Prostate gland (tissue), 2 donors: ENCODE measurements at regions not wholly inside any gene's neighbourhood (a gene's known extent, or its start where the extent isn't known, plus 50 kb on each side); places are given as distances from the start of the nearest gene placed in this dataset.

ENCODE experiments used
- POLR2A ChIP-seq: fragments of 450-650 bp; IDR thresholded peaks from one replicate; pipeline ENCODE4 v1.6.1; 2016; ENCODE audit warnings: antibody characterized with exemption, mild to moderate bottlenecking
- POLR2AphosphoS5 ChIP-seq: sonication (generic); formaldehyde crosslinking; IDR thresholded peaks from one replicate; pipeline ENCODE4 v1.6.1; 2017; ENCODE audit warnings: antibody characterized with exemption
- TF ChIP-seq, protein P1 (sequence below), 4 experiments: fragments of 200-600 bp in 2 of 4; fragments of 450-650 bp in 2 of 4; sonication (generic) in 2 of 4; IDR thresholded peaks; 1 replicate in 3 of 4; 2 replicates in 1 of 4; pipeline ENCODE4 v1.5.1; 2016 to 2019; ENCODE audit warnings: antibody characterized with exemption in 4 of 4, mild to moderate bottlenecking in 2 of 4, moderate library complexity in 2 of 4

DNA sequence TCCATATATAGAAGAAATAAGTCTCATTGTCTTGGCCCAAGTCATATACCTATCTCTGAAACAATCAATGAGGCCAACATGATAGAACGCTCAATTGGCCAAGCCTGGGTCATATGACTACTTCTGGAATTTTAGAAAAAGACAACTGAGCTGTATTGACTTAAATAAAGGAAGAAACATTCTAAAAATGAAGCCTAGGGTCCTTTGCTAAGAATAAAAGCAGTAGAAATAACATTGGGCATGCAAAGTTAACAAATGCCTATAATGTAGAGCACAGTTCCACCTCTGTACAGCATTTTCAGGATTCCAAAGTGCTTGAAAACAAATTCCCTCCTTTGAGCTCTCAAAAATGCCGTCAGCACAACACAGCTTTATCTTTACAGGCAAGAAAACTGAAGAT lies 391.8 kb downstream of the PRELID2 start:
- TF ChIP-seq POLR2A (no peak), POLR2AphosphoS5 (no peak)
- TF ChIP-seq, protein P1, sequence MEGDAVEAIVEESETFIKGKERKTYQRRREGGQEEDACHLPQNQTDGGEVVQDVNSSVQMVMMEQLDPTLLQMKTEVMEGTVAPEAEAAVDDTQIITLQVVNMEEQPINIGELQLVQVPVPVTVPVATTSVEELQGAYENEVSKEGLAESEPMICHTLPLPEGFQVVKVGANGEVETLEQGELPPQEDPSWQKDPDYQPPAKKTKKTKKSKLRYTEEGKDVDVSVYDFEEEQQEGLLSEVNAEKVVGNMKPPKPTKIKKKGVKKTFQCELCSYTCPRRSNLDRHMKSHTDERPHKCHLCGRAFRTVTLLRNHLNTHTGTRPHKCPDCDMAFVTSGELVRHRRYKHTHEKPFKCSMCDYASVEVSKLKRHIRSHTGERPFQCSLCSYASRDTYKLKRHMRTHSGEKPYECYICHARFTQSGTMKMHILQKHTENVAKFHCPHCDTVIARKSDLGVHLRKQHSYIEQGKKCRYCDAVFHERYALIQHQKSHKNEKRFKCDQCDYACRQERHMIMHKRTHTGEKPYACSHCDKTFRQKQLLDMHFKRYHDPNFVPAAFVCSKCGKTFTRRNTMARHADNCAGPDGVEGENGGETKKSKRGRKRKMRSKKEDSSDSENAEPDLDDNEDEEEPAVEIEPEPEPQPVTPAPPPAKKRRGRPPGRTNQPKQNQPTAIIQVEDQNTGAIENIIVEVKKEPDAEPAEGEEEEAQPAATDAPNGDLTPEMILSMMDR (IDR thresholded peaks at IDR 0.05) = no peak
